Medulla oblongata (tissue), 1 donor: ENCODE measurements at regions not wholly inside any gene's neighbourhood (a gene's known extent, or its start where the extent isn't known, plus 50 kb on each side); places are given as distances from the start of the nearest gene placed in this dataset.

Source experiments
- DNase-seq: peaks from one replicate; pipeline ENCODE4 v3.0.0-alpha.2; 2015; ENCODE audit errors: extremely low spot score

GRCh38 chr4:84441758-84442377 is 57.2 kb downstream of the NKX6-1 start:
- DNase-seq = no peak

- DNase-seq = no peak
These were observed 59.1 kb downstream of the NKX6-1 start for GRCh38 chr4:84439996-84440395.

GRCh38 chr4:84436812-84437211 is 62.3 kb downstream of the NKX6-1 start:
- no peak for DNase-seq

GRCh38 chr4:84434344-84434743 is 64.7 kb downstream of the NKX6-1 start:
- no peak for DNase-seq

- no peak for DNase-seq
These were observed 65.4 kb downstream of the NKX6-1 start for GRCh38 chr4:84433633-84434222.

GRCh38 chr4:84432713-84433112 is 66.4 kb downstream of the NKX6-1 start:
- no peak for DNase-seq

GRCh38 chr4:84420608-84421007 is 78.5 kb downstream of the NKX6-1 start:
- no peak for DNase-seq

- DNase-seq = no peak
These were observed 79.9 kb downstream of the NKX6-1 start for GRCh38 chr4:84419201-84419600.

GRCh38 chr4:84417997-84418709 is 80.9 kb downstream of the NKX6-1 start:
- DNase-seq = no peak

- no peak for DNase-seq
These were observed 85.1 kb downstream of the NKX6-1 start for GRCh38 chr4:84413976-84414375.

GRCh38 chr4:84413480-84413879 is 85.6 kb downstream of the NKX6-1 start:
- no peak for DNase-seq

GRCh38 chr4:84412062-84412461 is 87.0 kb downstream of the NKX6-1 start:
- no peak for DNase-seq

- DNase-seq = no peak
These were observed 91.3 kb downstream of the NKX6-1 start for GRCh38 chr4:84407554-84408407.

- DNase-seq = no peak
These were observed 95.4 kb downstream of the NKX6-1 start for GRCh38 chr4:84403656-84404055.

- no peak for DNase-seq
These were observed 97.3 kb downstream of the NKX6-1 start for GRCh38 chr4:84401701-84402306.

GRCh38 chr4:84394386-84394785 is 104.7 kb downstream of the NKX6-1 start:
- DNase-seq = no peak

- DNase-seq = no peak
These were observed 106.0 kb downstream of the NKX6-1 start for GRCh38 chr4:84392951-84393590.

GRCh38 chr4:84389406-84389805 is 109.7 kb downstream of the NKX6-1 start:
- no peak for DNase-seq

GRCh38 chr4:84385203-84385602 is 113.9 kb downstream of the NKX6-1 start:
- DNase-seq = no peak

GRCh38 chr4:84384801-84385200 is 114.3 kb downstream of the NKX6-1 start:
- no peak for DNase-seq

- DNase-seq = no peak
These were observed 117.3 kb downstream of the NKX6-1 start for GRCh38 chr4:84381759-84382158.
